ENCODE measurements at regions not wholly inside any gene's neighbourhood (a gene's known extent, or its start where the extent isn't known, plus 50 kb on each side); places are given as distances from the start of the nearest gene placed in this dataset.

DNA sequence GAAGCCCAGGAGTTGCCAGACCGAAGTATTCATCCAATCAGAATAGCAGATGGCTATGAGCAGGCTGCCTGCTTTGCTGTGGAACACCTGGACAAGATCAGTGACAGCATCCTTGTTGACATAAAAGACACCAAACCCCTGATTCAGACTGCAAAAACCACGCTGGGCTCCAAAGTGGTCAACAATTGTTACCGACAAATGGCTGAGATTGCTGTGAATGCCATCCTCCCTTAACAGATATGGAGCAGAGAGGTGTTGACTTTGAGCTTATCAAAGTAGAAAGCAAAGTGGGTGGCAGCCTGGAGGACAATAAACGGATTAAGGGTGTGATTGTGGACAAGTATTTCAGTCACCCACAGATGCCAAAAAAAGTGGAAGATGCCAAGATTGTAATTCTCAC lies 250.3 kb upstream of the OBI1 start:
- TF ChIP-seq, protein P1, sequence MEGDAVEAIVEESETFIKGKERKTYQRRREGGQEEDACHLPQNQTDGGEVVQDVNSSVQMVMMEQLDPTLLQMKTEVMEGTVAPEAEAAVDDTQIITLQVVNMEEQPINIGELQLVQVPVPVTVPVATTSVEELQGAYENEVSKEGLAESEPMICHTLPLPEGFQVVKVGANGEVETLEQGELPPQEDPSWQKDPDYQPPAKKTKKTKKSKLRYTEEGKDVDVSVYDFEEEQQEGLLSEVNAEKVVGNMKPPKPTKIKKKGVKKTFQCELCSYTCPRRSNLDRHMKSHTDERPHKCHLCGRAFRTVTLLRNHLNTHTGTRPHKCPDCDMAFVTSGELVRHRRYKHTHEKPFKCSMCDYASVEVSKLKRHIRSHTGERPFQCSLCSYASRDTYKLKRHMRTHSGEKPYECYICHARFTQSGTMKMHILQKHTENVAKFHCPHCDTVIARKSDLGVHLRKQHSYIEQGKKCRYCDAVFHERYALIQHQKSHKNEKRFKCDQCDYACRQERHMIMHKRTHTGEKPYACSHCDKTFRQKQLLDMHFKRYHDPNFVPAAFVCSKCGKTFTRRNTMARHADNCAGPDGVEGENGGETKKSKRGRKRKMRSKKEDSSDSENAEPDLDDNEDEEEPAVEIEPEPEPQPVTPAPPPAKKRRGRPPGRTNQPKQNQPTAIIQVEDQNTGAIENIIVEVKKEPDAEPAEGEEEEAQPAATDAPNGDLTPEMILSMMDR (conservative IDR thresholded peaks at IDR 0.05), result no peak
- no peak for TF ChIP-seq ZFX (IDR thresholded peaks at IDR 0.05)
